Hepatic stellate cell (primary cell): ENCODE measurements at regions not wholly inside any gene's neighbourhood (a gene's known extent, or its start where the extent isn't known, plus 50 kb on each side); places are given as distances from the start of the nearest gene placed in this dataset.
"Not testable (repeated sequence)": the region's sequence is repeated elsewhere in the genome, so short reads cannot be mapped to it uniquely, and the experiment has no call there.

Experiments used
- DNase-seq: peaks from one replicate; pipeline ENCODE4 v3.0.0; 2011; ENCODE audit warnings: low spot score

GRCh38 chr9:11537566-11537965 is 924.8 kb upstream of the PTPRD start:
- DNase-seq: no peak

- no peak for DNase-seq
Observed at GRCh38 chr9:11542781-11543180, 930.0 kb upstream of the PTPRD start.

DNA sequence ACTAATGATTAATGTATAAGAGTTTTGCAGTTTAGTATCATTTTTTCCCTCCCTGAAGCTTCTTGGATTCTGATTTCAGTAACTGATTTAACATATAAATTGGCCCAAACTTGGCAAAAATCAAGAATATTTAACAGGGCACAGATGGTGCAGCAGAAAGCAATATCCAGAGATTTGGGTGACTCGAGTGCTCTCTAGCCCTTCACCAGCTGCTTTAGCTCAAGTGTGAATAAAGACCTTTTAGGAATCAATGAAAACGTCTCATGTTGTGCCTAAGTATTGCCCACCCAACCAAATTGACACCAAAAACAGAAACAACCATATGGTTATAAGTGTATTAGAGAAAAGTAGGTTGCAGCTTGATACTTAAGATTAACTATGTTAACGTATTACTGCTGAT is 933.4 kb upstream of the PTPRD start:
- DNase-seq: no peak

- DNase-seq: no peak
Observed at GRCh38 chr9:11549311-11549794, 936.6 kb upstream of the PTPRD start.

DNA sequence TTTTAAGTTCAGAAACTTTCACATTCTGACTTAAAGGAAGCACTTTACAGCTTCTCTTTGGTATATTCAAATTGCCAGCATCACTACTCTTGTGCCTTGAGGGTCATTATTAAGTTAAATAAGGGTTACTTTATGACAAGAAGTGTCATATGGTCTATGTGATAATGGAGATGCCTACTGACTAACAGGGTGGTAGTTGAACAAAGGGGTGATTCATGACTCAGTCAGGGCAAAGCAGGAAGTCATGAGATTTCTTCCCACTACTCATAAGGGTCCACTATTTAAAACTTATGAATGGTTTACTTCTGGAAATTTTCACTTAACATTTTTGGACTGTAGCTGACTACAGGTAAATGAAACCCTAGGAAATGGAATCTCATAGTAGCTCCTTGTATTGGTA is 938.3 kb upstream of the PTPRD start:
- no peak for DNase-seq

DNA sequence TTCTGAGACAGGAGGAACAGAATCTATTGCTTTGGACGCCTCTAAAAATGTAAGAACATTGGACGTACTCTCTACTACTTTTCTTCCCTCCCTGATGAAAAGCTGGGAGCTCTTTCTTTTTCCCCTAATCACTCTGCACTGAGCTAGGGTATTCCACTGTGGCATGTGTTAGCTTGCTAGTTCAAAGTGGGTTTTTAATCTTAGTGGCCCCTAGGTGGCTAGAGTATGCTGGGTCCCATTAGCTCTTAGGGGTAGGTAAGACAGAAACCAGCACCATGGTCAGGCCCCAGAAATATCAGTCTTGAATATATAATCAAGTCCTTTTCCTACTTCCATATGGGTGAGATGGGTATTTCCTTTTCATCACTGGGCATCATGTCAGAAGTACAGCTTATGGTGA is 945.2 kb upstream of the PTPRD start:
- no peak for DNase-seq

GRCh38 chr9:11559001-11559776 is 946.4 kb upstream of the PTPRD start:
- no peak for DNase-seq

- DNase-seq: no peak
Observed at GRCh38 chr9:11577522-11577921, 964.7 kb upstream of the PTPRD start.

- no peak for DNase-seq
Observed at GRCh38 chr9:11595756-11596155, 983.0 kb upstream of the PTPRD start.

DNA sequence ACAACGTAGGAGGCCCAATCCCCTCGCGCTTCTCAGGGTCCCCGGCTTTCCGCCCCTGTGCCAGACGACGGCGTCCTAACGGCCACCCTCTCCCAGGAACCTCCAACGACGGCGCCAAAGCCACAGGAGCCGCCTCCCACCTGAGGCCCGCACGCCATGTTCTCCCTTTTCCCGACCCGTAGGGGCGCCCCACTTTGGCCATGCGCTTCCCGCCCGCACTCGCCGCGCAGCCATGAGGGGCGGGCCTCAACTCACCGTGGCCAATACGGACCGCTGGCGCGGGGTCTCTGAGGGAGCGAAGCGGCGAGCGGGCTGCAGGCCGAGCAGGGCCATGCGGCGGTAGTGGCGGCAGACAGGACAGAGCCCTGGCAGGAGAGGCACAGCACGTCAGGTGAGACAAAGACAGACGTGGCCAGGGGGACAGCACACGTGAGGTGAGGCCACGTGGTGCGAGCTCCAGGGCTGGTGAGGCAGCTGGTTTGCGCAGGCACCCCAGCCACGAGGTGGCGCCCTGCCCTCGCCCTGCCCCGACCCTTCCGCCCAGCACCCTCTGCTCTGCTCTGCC is 1005.5 kb upstream of the PTPRD start:
- DNase-seq: no peak

- DNase-seq: no peak
Observed at GRCh38 chr9:11632691-11633090, 1019.9 kb upstream of the PTPRD start.

- DNase-seq: no peak
Observed at GRCh38 chr9:11646831-11647230, 1034.0 kb upstream of the PTPRD start.

DNA sequence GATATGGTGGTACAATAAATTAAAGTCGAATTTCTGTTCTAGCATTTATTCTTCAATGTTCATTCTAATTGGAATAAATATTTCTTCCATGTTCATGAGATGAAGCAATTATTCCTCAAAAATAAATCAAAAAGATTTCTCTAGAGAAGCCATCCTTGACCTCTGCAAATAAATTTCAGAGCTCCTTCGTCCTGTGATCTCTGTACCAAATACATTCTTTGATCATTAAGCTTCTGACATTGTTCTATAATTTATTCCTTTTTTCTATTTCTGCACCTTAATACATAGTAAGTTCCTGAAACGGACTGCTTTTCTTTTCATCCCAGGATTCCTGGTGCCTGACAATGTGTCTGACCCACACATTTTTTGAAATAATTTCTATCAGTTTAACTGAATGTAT is 1039.3 kb upstream of the TYRP1 start:
- DNase-seq: no peak

DNA sequence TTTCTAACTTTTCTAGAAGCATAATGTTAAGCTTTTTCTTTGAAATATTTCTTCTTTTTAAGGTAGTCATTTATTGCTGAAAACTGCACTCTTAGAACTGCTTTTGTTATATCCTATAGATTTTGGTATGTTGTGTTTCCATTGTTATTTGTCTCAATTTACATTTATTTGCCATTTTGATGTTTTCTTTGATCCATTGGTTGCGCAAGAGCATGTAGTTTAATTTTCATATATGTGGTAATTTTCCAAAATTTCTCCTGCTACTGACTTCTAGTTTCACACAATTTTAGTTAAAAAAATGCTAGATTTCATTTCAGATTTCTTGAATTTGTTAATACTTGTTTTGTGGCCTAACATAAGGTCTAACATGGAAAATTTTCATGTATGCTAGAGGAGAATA is 1029.3 kb upstream of the TYRP1 start:
- DNase-seq: no peak

DNA sequence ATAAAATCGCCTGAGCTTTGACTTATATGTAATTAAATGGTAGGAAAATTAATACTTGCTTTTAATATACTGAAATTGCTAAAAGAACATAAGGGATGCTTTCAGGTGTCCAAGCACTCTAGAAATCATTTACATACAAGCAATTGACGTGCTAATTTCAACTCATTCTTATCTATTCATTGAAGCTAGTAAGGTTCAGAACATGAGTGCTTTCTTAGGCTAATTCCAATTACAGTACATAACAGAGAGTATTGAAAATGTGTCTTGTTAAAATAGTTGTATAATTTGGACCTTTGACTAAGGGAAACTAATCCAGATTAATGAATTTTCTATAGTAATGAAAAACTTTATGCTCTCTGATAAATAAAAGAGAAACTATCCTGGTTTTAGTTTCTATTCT is 1016.4 kb upstream of the TYRP1 start:
- no peak for DNase-seq

GRCh38 chr9:11686733-11687132 is 1006.5 kb upstream of the TYRP1 start:
- DNase-seq: no peak

DNA sequence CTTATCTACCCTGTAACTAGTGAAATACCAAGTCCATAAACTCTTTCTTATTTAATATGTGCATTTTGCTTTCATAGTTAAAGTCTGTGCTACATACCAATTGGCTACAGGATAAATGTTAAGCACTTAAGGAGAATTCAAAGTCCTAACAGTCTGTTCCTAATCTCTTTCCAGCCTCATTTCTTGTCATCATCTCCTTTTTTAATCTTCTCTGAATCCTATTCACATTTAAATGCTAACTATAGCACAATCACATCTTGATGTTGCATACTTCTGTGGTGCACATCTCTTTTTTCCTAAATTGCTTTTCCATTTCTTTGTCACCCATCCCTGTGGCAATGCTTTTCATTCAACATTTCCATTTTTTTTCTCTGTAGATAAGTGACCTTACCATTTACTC is 996.1 kb upstream of the TYRP1 start:
- no peak for DNase-seq

GRCh38 chr9:11701706-11702105 is 991.5 kb upstream of the TYRP1 start:
- DNase-seq: no peak

GRCh38 chr9:11702548-11702947 is 990.6 kb upstream of the TYRP1 start:
- DNase-seq: no peak

DNA sequence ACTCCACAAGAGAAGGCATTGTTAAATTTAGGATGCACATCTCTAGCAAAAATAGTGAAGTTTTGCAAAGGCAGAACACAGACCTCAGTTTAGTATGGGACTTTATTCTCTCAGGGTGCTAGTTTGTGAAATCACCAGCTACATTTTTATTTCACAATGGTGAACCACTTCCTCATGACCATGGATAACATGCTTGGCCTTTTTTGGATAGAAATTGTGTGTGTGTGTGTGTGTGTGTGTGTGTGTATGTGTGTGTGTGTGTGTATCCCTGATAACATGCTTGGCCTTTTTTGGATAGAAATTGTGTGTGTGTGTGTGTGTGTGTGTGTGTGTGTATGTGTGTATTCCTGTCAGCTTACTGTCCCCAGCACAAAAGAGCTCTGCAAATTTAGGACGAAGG is 989.0 kb upstream of the TYRP1 start:
- DNase-seq: not testable (repeated sequence)

DNA sequence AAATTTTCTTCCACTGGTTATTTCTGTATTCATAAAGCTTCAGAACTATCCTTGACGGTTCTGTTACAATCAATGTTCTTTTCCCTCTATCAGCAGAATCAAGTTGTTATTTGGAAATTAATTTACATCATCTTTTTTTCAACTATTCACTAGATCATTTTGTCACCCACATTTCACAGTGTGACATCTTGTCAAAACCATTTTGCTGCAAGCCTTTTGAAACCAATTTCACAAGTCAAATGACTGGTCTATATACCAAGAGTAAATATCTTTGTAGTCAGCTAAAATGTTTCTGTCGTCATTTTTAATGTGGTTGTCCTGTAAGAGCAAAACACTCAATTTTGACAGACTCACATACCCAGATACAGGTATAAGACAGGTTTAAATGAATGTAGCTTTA is 984.3 kb upstream of the TYRP1 start:
- no peak for DNase-seq

DNA sequence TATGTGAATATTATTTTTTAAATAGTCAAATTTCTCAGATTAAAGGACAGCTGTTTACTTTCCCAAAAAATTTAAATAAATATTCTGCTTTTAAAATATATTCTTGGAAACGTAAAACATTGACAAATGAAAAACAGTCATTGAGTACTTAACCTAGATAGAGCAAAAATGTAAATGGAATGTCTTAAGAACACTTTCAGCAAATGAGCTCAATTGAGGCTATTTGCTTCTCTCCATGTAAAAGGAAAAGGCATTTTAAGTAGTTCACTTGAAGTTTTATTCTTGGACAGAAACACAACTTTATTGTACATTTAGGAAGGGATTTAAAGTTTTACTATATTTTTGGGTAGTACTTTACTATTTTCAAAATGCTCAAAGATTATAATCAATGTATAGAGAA is 983.6 kb upstream of the TYRP1 start:
- DNase-seq: no peak

DNA sequence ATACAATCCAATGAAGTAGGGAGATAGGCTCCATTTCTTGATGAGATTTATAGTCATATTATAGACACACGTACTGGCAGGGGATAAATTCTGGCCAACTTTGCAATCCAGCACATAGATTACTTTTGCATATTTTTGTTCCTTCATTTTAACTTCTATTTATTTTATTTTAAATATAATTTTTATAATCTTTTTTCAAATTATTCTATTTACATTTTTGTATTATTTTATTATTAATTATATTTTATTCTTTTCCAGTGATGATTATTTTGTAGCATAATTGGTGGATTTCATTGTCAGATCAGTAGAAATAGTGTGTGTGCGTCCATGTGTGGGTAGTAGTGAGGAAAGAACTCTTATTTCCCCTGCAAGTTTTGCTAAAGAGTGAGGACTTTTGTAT is 980.1 kb upstream of the TYRP1 start:
- DNase-seq: no peak

GRCh38 chr9:11722957-11723356 is 970.2 kb upstream of the TYRP1 start:
- no peak for DNase-seq
